GM18873 (cell line): ENCODE measurements at regions not wholly inside any gene's neighbourhood (a gene's known extent, or its start where the extent isn't known, plus 50 kb on each side); places are given as distances from the start of the nearest gene placed in this dataset.

ENCODE experiments used
- ATAC-seq: cut with Tn5 transposase; IDR thresholded peaks from one replicate; pipeline ENCODE4 v1.9.1; 2021; ENCODE audit warnings: mild to moderate bottlenecking, moderate library complexity, moderate number of reproducible peaks; ENCODE audit not compliant: unreplicated experiment, low FRiP score

GRCh38 chr7:38002689-38003088 is 82.2 kb downstream of the EPDR1 start:
- no peak for ATAC-seq

- ATAC-seq = no peak
Observed at GRCh38 chr7:38006559-38006958, 86.1 kb downstream of the EPDR1 start.

GRCh38 chr7:38007096-38007495 is 86.7 kb downstream of the EPDR1 start:
- no peak for ATAC-seq

GRCh38 chr7:38013246-38013645 is 92.8 kb downstream of the EPDR1 start:
- no peak for ATAC-seq

- ATAC-seq = no peak
Observed at GRCh38 chr7:38016567-38016966, 96.1 kb downstream of the EPDR1 start.

- no peak for ATAC-seq
Observed at GRCh38 chr7:38017320-38017719, 96.9 kb downstream of the EPDR1 start.

- ATAC-seq = no peak
Observed at GRCh38 chr7:38020121-38020785, 99.8 kb downstream of the EPDR1 start.

GRCh38 chr7:38021892-38022291 is 101.5 kb downstream of the EPDR1 start:
- no peak for ATAC-seq

GRCh38 chr7:38025815-38026214 is 105.4 kb downstream of the EPDR1 start:
- no peak for ATAC-seq

GRCh38 chr7:38027884-38028455 is 107.5 kb downstream of the EPDR1 start:
- no peak for ATAC-seq

- no peak for ATAC-seq
Observed at GRCh38 chr7:38034062-38034908, 113.8 kb downstream of the EPDR1 start.

GRCh38 chr7:38040831-38041230 is 120.4 kb downstream of the EPDR1 start:
- ATAC-seq = no peak

GRCh38 chr7:38049679-38050078 is 128.4 kb upstream of the STARD3NL start:
- ATAC-seq = no peak

GRCh38 chr7:38051311-38051710 is 126.7 kb upstream of the STARD3NL start:
- no peak for ATAC-seq

- ATAC-seq = no peak
Observed at GRCh38 chr7:38051786-38052185, 126.3 kb upstream of the STARD3NL start.

- ATAC-seq = no peak
Observed at GRCh38 chr7:38052786-38053185, 125.3 kb upstream of the STARD3NL start.

- ATAC-seq = no peak
Observed at GRCh38 chr7:38054199-38054598, 123.8 kb upstream of the STARD3NL start.

- ATAC-seq = no peak
Observed at GRCh38 chr7:38057829-38058228, 120.2 kb upstream of the STARD3NL start.

GRCh38 chr7:38060116-38060515 is 117.9 kb upstream of the STARD3NL start:
- no peak for ATAC-seq

- ATAC-seq = no peak
Observed at GRCh38 chr7:38060637-38061036, 117.4 kb upstream of the STARD3NL start.

- no peak for ATAC-seq
Observed at GRCh38 chr7:38066391-38066790, 111.7 kb upstream of the STARD3NL start.

- ATAC-seq = no peak
Observed at GRCh38 chr7:38068461-38068860, 109.6 kb upstream of the STARD3NL start.
